Retinal pigment epithelial cell (primary cell): ENCODE measurements at regions not wholly inside any gene's neighbourhood (a gene's known extent, or its start where the extent isn't known, plus 50 kb on each side); places are given as distances from the start of the nearest gene placed in this dataset.
"Not testable (repeated sequence)": the region's sequence is repeated elsewhere in the genome, so short reads cannot be mapped to it uniquely, and the experiment has no call there.

Experiments used
- DNase-seq: peaks from one replicate; pipeline ENCODE4 v3.0.0-alpha.2; 2010; ENCODE audit warnings: low read depth
- H3K4me3 ChIP-seq: 2 replicates; pipeline ENCODE4 v1.5.1; 2011; ENCODE audit warnings: mild to moderate bottlenecking, low read length, control low read depth, moderate library complexity
- CTCF ChIP-seq: conservative IDR thresholded peaks from 2 replicates; pipeline ENCODE4 v1.5.1; 2011; ENCODE audit warnings: low read depth, low read length, control low read depth, inconsistent platforms

- DNase-seq, result no peak
- no peak overlapping the region for H3K4me3 ChIP-seq
- TF ChIP-seq CTCF, result no peak
Observed at GRCh38 chr14:103231376-103232019, 102.5 kb upstream of the EIF5 start.

GRCh38 chr14:103232031-103232808, 101.8 kb upstream of the EIF5 start:
- TF ChIP-seq CTCF, result no peak
- no peak for DNase-seq
- H3K4me3 ChIP-seq, result no peak overlapping the region

GRCh38 chr14:103232831-103233319, 101.2 kb upstream of the EIF5 start:
- DNase-seq, result no peak
- no peak overlapping the region for H3K4me3 ChIP-seq
- no peak for TF ChIP-seq CTCF

GRCh38 chr14:103233328-103233727, 100.7 kb upstream of the EIF5 start:
- DNase-seq, result no peak
- TF ChIP-seq CTCF, result no peak
- H3K4me3 ChIP-seq, result no peak overlapping the region

- H3K4me3 ChIP-seq, DNase-seq: not testable (repeated sequence)
Observed at GRCh38 chr14:103234826-103235225, 99.2 kb upstream of the EIF5 start.

- not testable (repeated sequence) for H3K4me3 ChIP-seq, DNase-seq
Observed at GRCh38 chr14:103235506-103235905, 98.5 kb upstream of the EIF5 start.

GRCh38 chr14:103239751-103240150, 94.3 kb upstream of the EIF5 start:
- no peak for DNase-seq
- no peak for TF ChIP-seq CTCF
- H3K4me3 ChIP-seq, result no peak overlapping the region

- no peak overlapping the region for H3K4me3 ChIP-seq
- no peak for DNase-seq
- TF ChIP-seq CTCF, result no peak
Observed at GRCh38 chr14:103241531-103241930, 92.5 kb upstream of the EIF5 start.
